Activated CD4-positive, CD25-positive, alpha-beta regulatory T cell treated with anti-CD3 and anti-CD28 coated beads, Interleukin-2, amount 50 U/mL, for 24 hours (primary cell): ENCODE measurements at regions not wholly inside any gene's neighbourhood (a gene's known extent, or its start where the extent isn't known, plus 50 kb on each side); places are given as distances from the start of the nearest gene placed in this dataset.
A peak's percentile ranks its signal among the peaks of the same experiment; 100 is the strongest.
"Not testable (repeated sequence)": the region's sequence is repeated elsewhere in the genome, so short reads cannot be mapped to it uniquely, and the experiment has no call there.

Experiments used
- ATAC-seq, 2 donors: fragments of 150-1000 bp; cut with Tn5 transposase; one replicate each; pipeline ENCODE4 v1.10.0; 2021; ENCODE audit warnings: mild to moderate bottlenecking in 1 of 2, moderate library complexity in 1 of 2

DNA sequence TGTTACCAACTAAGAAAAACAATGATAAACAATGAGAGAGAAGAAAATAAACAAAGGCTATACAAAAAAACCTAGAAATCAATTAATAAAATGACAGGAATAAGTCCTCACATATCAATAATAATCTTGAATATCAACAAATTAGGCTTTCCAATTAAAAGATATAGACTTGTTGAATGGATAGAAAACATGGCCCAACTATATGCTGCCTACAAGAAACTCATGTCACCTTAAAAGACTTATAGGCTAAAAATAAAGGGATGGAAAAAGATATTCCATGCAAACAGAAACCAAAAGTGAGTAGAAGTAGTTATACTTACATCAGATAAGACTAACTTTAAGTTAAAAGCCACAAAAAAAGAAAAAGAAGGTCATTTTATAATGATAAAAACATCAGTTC is 183.9 kb downstream of the MYRFL start:
- no peak for ATAC-seq

DNA sequence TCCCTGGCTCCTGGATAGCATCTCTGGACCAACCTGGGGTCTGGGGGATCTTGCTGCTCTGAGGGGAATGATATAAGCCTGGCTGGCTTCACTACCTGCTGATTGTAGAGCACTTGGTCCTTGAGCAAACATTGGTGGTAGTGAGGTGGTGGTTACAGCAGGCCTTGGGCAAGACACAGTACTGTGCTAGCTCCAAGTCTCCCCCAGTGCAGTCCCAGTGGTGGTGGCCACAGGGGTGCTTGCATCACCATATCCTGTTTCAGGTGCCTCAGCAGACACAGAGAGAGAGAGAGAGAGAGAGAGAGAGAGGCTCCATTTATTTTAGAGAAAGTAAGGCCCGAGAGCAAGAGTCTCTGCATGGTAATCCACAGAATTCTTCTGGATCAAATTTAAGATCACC is 186.3 kb downstream of the MYRFL start:
- no peak for ATAC-seq

- not testable (repeated sequence) for ATAC-seq
Observed at GRCh38 chr12:70013016-70013415, 188.0 kb downstream of the MYRFL start.

DNA sequence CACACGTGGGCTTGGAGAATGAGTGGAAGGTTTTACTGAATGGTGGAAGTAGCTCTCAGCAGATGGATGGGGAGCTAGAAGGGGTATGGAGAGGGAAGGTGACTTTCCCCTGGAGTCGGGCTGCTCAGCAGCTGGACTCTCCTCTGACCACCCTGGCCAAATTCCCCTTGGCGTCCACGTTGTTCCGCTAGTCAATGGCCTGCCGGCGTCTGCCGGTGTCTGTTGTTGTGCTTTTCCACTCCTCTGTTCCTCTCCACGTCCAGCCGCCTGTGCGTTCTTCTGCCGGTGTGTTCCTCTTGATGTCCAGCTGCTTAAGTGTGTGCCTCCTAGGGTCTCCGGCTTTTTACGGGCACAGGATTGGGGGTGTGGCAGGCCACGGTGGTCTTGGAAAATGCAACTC is 203.5 kb downstream of the MYRFL start:
- no peak for ATAC-seq

DNA sequence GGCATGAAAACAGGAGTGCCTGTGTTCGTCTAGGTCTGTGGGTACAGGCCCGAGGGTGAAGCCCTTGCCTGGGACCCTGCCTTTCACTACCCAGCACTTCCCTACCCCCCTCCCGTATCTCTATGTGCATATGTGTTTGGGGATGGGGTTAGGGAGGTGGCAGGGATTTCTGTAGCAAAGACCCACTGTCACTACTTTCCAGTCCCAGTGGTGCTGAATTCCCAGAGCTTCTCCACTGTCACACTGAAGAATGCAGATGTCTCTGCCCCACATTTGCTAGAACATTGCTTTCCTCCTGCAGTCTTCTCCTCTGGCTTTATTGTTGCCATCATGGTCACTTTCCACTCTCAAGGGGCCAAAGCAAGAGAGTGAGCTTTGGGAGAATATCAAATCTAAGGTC is 203.9 kb downstream of the MYRFL start:
- no peak for ATAC-seq

GRCh38 chr12:70031046-70031445 is 206.0 kb downstream of the MYRFL start:
- ATAC-seq = no peak

DNA sequence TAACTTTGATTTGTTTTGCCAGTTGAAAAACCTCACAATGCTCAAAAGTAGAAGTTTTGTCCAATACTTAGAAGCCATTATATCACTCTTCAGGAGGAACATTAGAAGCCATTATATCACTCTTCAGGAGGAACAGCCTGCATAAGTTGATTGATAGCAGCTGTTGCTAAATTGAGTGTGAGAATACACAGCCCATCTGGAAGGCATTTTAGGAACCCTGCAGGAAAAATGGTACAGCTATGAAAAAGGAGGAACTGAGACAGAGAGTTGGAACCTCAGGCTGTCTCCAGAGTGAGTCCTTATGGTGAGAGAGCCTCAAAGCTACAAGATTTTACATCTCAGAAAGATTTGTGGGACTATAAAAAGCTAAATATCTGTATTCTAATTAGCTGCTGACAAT is 207.0 kb downstream of the MYRFL start:
- no peak for ATAC-seq

- ATAC-seq = no peak
Observed at GRCh38 chr12:70033310-70033709, 208.3 kb downstream of the MYRFL start.

DNA sequence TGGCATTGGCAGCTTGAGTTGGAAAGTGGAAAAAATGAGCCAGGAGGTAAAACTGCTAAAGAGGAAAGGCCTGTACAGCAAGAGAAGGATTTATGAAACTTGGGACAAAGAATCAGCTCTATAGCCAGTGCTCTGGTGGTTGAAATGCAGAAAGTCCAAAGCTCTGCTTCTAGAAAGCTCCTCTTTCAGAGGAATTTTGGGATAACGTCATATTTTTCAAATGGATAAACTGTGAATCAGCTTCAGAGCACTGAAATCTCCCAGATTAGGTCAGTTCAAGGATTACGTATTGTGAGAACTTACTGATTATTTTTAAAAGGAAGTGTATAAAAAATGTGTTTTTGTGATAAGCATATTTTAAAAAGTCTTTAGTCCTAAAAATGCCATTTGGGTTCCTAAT is 203.1 kb upstream of the CNOT2 start:
- no peak for ATAC-seq

- no peak for ATAC-seq
Observed at GRCh38 chr12:70042675-70043074, 200.6 kb upstream of the CNOT2 start.

GRCh38 chr12:70043490-70044138 is 199.6 kb upstream of the CNOT2 start:
- ATAC-seq = no peak

GRCh38 chr12:70044167-70044566 is 199.1 kb upstream of the CNOT2 start:
- no peak for ATAC-seq

DNA sequence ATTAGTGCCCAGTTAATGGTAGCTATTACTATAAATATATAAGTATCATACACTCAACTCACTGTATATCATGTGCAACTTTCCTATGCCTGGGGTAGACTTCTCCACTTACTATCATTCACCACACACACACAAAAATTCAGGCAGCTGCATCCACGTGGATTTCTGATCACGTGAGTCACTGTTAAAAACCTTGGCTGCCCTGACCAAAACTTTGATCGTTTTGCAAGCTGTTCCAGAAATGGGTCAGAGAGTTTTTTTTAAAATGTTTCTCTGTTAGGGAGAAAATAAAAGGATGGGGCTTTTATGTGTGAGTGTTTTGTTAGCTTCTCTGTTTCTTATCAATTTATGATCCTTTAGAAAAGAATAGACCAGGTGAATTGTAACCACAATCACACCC is 198.2 kb upstream of the CNOT2 start:
- ATAC-seq = no peak

- no peak for ATAC-seq
Observed at GRCh38 chr12:70045514-70045913, 197.7 kb upstream of the CNOT2 start.

GRCh38 chr12:70048521-70049250 is 194.5 kb upstream of the CNOT2 start:
- no peak for ATAC-seq

GRCh38 chr12:70049596-70050360 is 193.5 kb upstream of the CNOT2 start:
- ATAC-seq = peak in 1 of 2 donors; percentile 6

DNA sequence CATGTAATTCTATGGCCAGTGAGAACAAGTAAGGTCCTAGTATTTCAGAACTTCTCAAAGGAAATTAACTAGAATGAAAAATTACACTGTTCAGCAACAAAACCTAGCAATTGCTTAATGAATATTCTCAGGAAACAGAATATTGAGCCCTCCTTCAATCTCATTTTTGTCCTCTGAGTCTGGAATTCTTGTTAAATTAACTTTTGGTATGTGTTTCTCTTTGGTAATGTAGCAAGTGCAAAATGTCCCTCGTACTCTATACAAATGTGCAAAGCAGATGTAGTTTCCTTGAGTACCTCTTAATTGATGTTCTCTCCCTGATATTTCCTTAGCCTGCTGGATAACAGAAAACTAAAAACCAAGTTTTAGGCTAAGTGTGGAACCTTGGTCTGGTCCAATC is 190.8 kb upstream of the CNOT2 start:
- no peak for ATAC-seq

- ATAC-seq = no peak
Observed at GRCh38 chr12:70052931-70053497, 190.2 kb upstream of the CNOT2 start.

- no peak for ATAC-seq
Observed at GRCh38 chr12:70059373-70059772, 183.9 kb upstream of the CNOT2 start.

- ATAC-seq = no peak
Observed at GRCh38 chr12:70060634-70061033, 182.6 kb upstream of the CNOT2 start.

DNA sequence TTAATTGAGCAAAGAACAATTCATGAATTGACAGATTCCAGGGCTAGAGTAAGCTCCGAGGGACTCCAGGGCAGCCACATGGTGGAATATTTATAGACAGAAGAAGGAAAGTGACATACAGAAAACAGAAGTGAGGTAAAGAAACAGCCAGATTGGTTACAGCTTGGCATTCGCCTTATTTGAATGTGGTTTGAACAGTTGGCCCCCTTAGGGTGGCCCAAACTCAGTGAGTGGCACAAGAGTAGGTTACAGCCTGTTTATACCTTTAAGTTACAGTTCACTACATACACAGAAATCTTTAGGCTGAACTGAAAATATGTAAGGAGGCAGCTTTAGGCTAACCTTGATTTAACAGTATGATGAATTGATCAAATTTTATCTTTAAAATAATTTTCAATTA is 174.5 kb upstream of the CNOT2 start:
- no peak for ATAC-seq

- ATAC-seq = no peak
Observed at GRCh38 chr12:70069221-70070105, 173.8 kb upstream of the CNOT2 start.
